ENCODE measurements at regions not wholly inside any gene's neighbourhood (a gene's known extent, or its start where the extent isn't known, plus 50 kb on each side); places are given as distances from the start of the nearest gene placed in this dataset.

DNA sequence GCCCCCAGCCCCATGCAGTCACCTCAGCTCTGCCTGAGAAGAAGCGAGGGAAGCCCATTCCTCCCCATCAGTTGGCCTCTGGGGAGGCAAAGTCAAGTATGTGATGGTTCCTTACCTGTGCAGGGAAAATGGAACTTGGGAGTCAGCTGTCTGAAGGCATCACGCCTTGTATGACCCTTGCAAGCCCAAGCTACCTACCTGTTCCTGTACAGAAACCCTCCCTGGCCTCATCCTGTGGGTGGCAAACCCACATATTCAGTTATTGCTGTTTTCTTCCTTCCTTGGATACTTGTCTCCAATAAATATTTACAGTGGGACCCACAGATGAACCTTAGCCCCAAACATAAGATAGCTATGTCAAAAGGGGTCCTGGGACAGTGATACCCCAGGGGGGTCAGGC, 92.2 kb upstream of the MLN start:
- H3K4me3 ChIP-seq (ENCODE audit: low read depth, low read length), result no peak overlapping the region
- in situ Hi-C loops (cut with HindIII; ENCODE audit: low sequenced_read_pairs), result no loop called here
- DNase-seq (ENCODE audit: low read depth, low spot score), result no peak
- TF ChIP-seq, protein P1, sequence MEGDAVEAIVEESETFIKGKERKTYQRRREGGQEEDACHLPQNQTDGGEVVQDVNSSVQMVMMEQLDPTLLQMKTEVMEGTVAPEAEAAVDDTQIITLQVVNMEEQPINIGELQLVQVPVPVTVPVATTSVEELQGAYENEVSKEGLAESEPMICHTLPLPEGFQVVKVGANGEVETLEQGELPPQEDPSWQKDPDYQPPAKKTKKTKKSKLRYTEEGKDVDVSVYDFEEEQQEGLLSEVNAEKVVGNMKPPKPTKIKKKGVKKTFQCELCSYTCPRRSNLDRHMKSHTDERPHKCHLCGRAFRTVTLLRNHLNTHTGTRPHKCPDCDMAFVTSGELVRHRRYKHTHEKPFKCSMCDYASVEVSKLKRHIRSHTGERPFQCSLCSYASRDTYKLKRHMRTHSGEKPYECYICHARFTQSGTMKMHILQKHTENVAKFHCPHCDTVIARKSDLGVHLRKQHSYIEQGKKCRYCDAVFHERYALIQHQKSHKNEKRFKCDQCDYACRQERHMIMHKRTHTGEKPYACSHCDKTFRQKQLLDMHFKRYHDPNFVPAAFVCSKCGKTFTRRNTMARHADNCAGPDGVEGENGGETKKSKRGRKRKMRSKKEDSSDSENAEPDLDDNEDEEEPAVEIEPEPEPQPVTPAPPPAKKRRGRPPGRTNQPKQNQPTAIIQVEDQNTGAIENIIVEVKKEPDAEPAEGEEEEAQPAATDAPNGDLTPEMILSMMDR (IDR thresholded peaks at IDR 0.05; ENCODE audit: low read depth, low read length), result no peak

DNA sequence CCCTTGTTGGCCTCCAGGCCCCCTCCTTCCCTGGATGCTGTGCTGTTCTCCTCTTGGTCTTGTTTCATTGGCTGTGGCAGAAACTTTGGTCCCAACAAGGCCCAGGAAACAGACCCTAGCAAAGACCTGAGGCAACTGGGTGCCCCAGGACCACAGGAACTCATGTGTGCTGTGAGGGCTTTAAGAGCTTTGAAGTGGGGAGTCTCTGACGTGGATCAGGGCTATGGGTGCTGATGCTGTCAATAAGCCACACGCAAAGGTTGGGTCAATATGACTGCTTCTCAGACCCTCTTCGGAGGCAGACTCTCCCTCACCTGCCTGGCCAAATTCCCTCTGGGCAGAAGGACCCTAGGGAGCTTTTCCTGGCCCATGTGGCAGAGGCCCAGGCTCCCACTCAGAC, 91.5 kb upstream of the MLN start:
- TF ChIP-seq, protein P1 (IDR thresholded peaks at IDR 0.05; ENCODE audit: low read depth, low read length), result no peak
- DNase-seq (ENCODE audit: low read depth, low spot score), result no peak
- in situ Hi-C loops (cut with HindIII; ENCODE audit: low sequenced_read_pairs), result no loop called here

DNA sequence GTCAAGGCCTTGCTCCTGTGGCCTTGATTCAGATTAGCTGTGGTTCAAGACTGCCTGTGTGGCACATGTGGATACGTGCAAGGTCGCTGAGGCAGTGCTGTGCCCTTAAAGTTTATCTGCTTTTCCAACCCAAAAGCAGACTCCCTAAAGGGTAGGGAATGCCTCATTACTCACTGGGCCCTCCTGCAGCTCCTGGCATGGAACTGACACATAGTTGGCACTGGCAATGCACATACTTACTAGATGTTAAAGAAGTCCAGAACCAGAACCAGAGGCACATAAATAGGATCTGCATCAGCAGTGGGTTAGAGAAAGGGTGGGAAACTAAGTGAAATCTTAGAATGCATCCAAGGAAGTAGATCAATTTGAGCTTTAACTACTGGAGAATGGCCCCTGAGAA, 90.6 kb upstream of the MLN start:
- TF ChIP-seq, protein P1 (IDR thresholded peaks at IDR 0.05; ENCODE audit: low read depth, low read length), result no peak
- in situ Hi-C loops (cut with HindIII; ENCODE audit: low sequenced_read_pairs), result no loop called here

More for the DNA sequence above, 91.5 kb upstream of the MLN start:
- H3K4me3 ChIP-seq (ENCODE audit: low read depth, low read length), result no peak overlapping the region

GRCh38 chr6:33892581-33893346, 89.0 kb upstream of the MLN start:
- in situ Hi-C loops (cut with HindIII; ENCODE audit: low sequenced_read_pairs), result no loop called here
- TF ChIP-seq, protein P1 (IDR thresholded peaks at IDR 0.05; ENCODE audit: low read depth, low read length), result no peak
- no peak overlapping the region for H3K4me3 ChIP-seq (ENCODE audit: low read depth, low read length)
- DNase-seq (ENCODE audit: low read depth, low spot score), result no peak

More for the DNA sequence above, 90.6 kb upstream of the MLN start:
- no peak overlapping the region for H3K4me3 ChIP-seq (ENCODE audit: low read depth, low read length)
- DNase-seq (ENCODE audit: low read depth, low spot score), result no peak

- in situ Hi-C loops (cut with HindIII; ENCODE audit: low sequenced_read_pairs), result no loop called here
- no peak for DNase-seq (ENCODE audit: low read depth, low spot score)
- TF ChIP-seq, protein P1 (IDR thresholded peaks at IDR 0.05; ENCODE audit: low read depth, low read length), result no peak
- no peak overlapping the region for H3K4me3 ChIP-seq (ENCODE audit: low read depth, low read length)
Observed at GRCh38 chr6:33888664-33889200, 84.9 kb upstream of the MLN start.

- TF ChIP-seq, protein P1 (IDR thresholded peaks at IDR 0.05; ENCODE audit: low read depth, low read length), result no peak
- no peak for DNase-seq (ENCODE audit: low read depth, low spot score)
- no peak overlapping the region for H3K4me3 ChIP-seq (ENCODE audit: low read depth, low read length)
- in situ Hi-C loops (cut with HindIII; ENCODE audit: low sequenced_read_pairs), result no loop called here
Observed at GRCh38 chr6:33888183-33888582, 84.4 kb upstream of the MLN start.
